ENCODE measurements at regions not wholly inside any gene's neighbourhood (a gene's known extent, or its start where the extent isn't known, plus 50 kb on each side); places are given as distances from the start of the nearest gene placed in this dataset.

GRCh38 chr10:90204956-90205314 is 503.5 kb downstream of the KIF20B start:
- DNase-seq (ENCODE audit: low spot score in 2 of 2) = no peak
- no peak for TF ChIP-seq CTCF (IDR thresholded peaks at IDR 0.05)
- Histone ChIP-seq H3K36me3 (no peaks in the 10 kb centered on the region), H3K4me3 (no peak overlapping the region), H3K4me1 (no peaks in the 10 kb centered on the region), H3K9me3 (no peaks in the 10 kb centered on the region), H3K27ac (no peak overlapping the region), H3K27me3 (no peaks in the 10 kb centered on the region)
- intact Hi-C loops (cut with DNase I) = no loop called here

GRCh38 chr10:90205340-90205739 is 503.9 kb downstream of the KIF20B start:
- Histone ChIP-seq H3K27ac (no peak overlapping the region), H3K27me3 (no peaks in the 10 kb centered on the region), H3K4me1 (no peaks in the 10 kb centered on the region), H3K4me3 (no peak overlapping the region), H3K36me3 (no peaks in the 10 kb centered on the region), H3K9me3 (no peaks in the 10 kb centered on the region)
- intact Hi-C loops (cut with DNase I) = no loop called here
- TF ChIP-seq CTCF (IDR thresholded peaks at IDR 0.05) = no peak
- DNase-seq (ENCODE audit: low spot score in 2 of 2) = no peak

- no peaks in the 10 kb centered on the region for H3K9me3 ChIP-seq
- no peak for DNase-seq (ENCODE audit: low spot score in 2 of 2)
- H3K4me1 ChIP-seq = no peaks in the 10 kb centered on the region
- H3K27me3 ChIP-seq = no peaks in the 10 kb centered on the region
- no peaks in the 10 kb centered on the region for H3K36me3 ChIP-seq
- no peak for TF ChIP-seq CTCF (IDR thresholded peaks at IDR 0.05)
- H3K27ac ChIP-seq = no peak overlapping the region
- no peak overlapping the region for H3K4me3 ChIP-seq
- intact Hi-C loops (cut with DNase I) = no loop called here
Observed at GRCh38 chr10:90213346-90213745, 512.0 kb downstream of the KIF20B start.

GRCh38 chr10:90218846-90219245 is 517.5 kb downstream of the KIF20B start:
- no peak for TF ChIP-seq CTCF (IDR thresholded peaks at IDR 0.05)

GRCh38 chr10:90222372-90222771 is 521.0 kb downstream of the KIF20B start:
- intact Hi-C loops (cut with DNase I) = no loop called here
- Histone ChIP-seq H3K27ac (no peak overlapping the region), H3K4me3 (no peak overlapping the region), H3K9me3 (no peaks in the 10 kb centered on the region), H3K27me3 (no peaks in the 10 kb centered on the region), H3K36me3 (no peaks in the 10 kb centered on the region), H3K4me1 (no peaks in the 10 kb centered on the region)
- TF ChIP-seq CTCF (IDR thresholded peaks at IDR 0.05) = no peak
- no peak for DNase-seq (ENCODE audit: low spot score in 2 of 2)

More at GRCh38 chr10:90218846-90219245, 517.5 kb downstream of the KIF20B start:
- Histone ChIP-seq H3K9me3 (no peaks in the 10 kb centered on the region), H3K27ac (no peak overlapping the region), H3K4me3 (no peak overlapping the region), H3K4me1 (no peaks in the 10 kb centered on the region), H3K36me3 (no peaks in the 10 kb centered on the region), H3K27me3 (no peaks in the 10 kb centered on the region)
- no peak for DNase-seq (ENCODE audit: low spot score in 2 of 2)
- intact Hi-C loops (cut with DNase I) = no loop called here

- H3K27ac ChIP-seq = no peak overlapping the region
- intact Hi-C loops (cut with DNase I) = no loop called here
- no peaks in the 10 kb centered on the region for H3K9me3 ChIP-seq
- H3K4me1 ChIP-seq = no peaks in the 10 kb centered on the region
- no peak for DNase-seq (ENCODE audit: low spot score in 2 of 2)
- TF ChIP-seq CTCF (IDR thresholded peaks at IDR 0.05) = no peak
- no peaks in the 10 kb centered on the region for H3K36me3 ChIP-seq
- H3K27me3 ChIP-seq = no peaks in the 10 kb centered on the region
- H3K4me3 ChIP-seq = no peak overlapping the region
Observed at GRCh38 chr10:90222939-90223338, 521.5 kb downstream of the KIF20B start.
